HEK293 (cell line): ENCODE measurements at regions not wholly inside any gene's neighbourhood (a gene's known extent, or its start where the extent isn't known, plus 50 kb on each side); places are given as distances from the start of the nearest gene placed in this dataset.

Experiments
- CTCF ChIA-PET: fragments of 350-600 bp; formaldehyde crosslinking; extraction: SDS; loops from one replicate; lab custom pipeline; 2021; ENCODE audit warnings: antibody characterized with exemption; lab: Yijun Ruan, JAX
- POLR2A ChIA-PET: fragments of 300-600 bp; formaldehyde crosslinking; extraction: SDS; loops from one replicate; lab custom pipeline; 2020; ENCODE audit warnings: antibody characterized with exemption, inconsistent platforms; lab: Yijun Ruan, JAX
- H3K27ac ChIP-seq: fragments of 200-500 bp; sonication (Bioruptor generic); 2 replicates; pipeline ENCODE4 v1.5.1; 2014; ENCODE audit warnings: low read depth, low read length, control low read depth, inconsistent platforms; ENCODE audit errors: extremely low read depth
- H3K36me3 ChIP-seq, 2 experiments: fragments of 200-500 bp in 1 of 2; sonication (Bioruptor generic) in 1 of 2; 1 replicate in 1 of 2; 2 replicates in 1 of 2; pipeline ENCODE4 v1.5.1; 2014 to 2017; ENCODE audit warnings: inconsistent platforms in 2 of 2, low read length in 2 of 2; ENCODE audit not compliant: control insufficient read depth in 2 of 2, insufficient read depth in 1 of 2
- H3K4me1 ChIP-seq: fragments of 200-500 bp; sonication (Bioruptor generic); 2 replicates; pipeline ENCODE4 v1.5.1; 2014; ENCODE audit warnings: mild to moderate bottlenecking, low read length, inconsistent platforms; ENCODE audit not compliant: control insufficient read depth, insufficient read depth
- H3K4me3 ChIP-seq: 2 replicates; pipeline ENCODE4 v1.5.1; 2011; ENCODE audit warnings: low read depth, mild to moderate bottlenecking, control low read depth, low read length, moderate library complexity
- H3K9me3 ChIP-seq: fragments of 200-500 bp; sonication (Bioruptor generic); 2 replicates; pipeline ENCODE4 v1.5.1; 2014; ENCODE audit warnings: low read depth, low read length, inconsistent platforms; ENCODE audit not compliant: control insufficient read depth, insufficient read depth
- EGR2 ChIP-seq: fragments of 450-650 bp; formaldehyde crosslinking; IDR thresholded peaks from 2 replicates; pipeline ENCODE4 v1.5.1; 2016; ENCODE audit warnings: low read depth, missing biosample characterization, missing genetic modification characterization
- GLIS1 ChIP-seq: fragments of 450-650 bp; formaldehyde crosslinking; IDR thresholded peaks from 2 replicates; pipeline ENCODE4 v1.5.1; 2016; ENCODE audit warnings: missing biosample characterization, missing genetic modification characterization
- HOXC10 ChIP-seq: sonication (generic); formaldehyde crosslinking; IDR thresholded peaks from 2 replicates; pipeline ENCODE4 v1.8.1; 2023; ENCODE audit warnings: mild to moderate bottlenecking, missing genetic modification reagents
- SETDB1 ChIP-seq: IDR thresholded peaks from one replicate; pipeline ENCODE4 v1.6.1; 2017; ENCODE audit warnings: mild to moderate bottlenecking, low read length, moderate library complexity, mixed read lengths; ENCODE audit not compliant: insufficient read length
- TRIM28 ChIP-seq: IDR thresholded peaks from 2 replicates; pipeline ENCODE4 v1.6.1; 2011; ENCODE audit warnings: low read length, control low read depth, borderline replicate concordance
- ZEB2 ChIP-seq: fragments of 450-650 bp; formaldehyde crosslinking; IDR thresholded peaks from 2 replicates; pipeline ENCODE4 v1.5.1; 2016; ENCODE audit warnings: missing biosample characterization, missing genetic modification characterization
- ZFHX2 ChIP-seq: fragments of 450-650 bp; formaldehyde crosslinking; conservative IDR thresholded peaks from 2 replicates; pipeline ENCODE4 v1.5.1; 2016; ENCODE audit warnings: missing biosample characterization, missing genetic modification characterization
- ZFP3 ChIP-seq: fragments of 450-650 bp; formaldehyde crosslinking; IDR thresholded peaks from 2 replicates; pipeline ENCODE4 v1.5.1; 2016; ENCODE audit warnings: low read depth, missing biosample characterization, missing genetic modification characterization
- ZIC2 ChIP-seq: fragments of 450-650 bp; formaldehyde crosslinking; IDR thresholded peaks from 2 replicates; pipeline ENCODE4 v1.5.1; 2016; ENCODE audit warnings: missing biosample characterization, missing genetic modification characterization
- ZNF148 ChIP-seq: fragments of 450-650 bp; formaldehyde crosslinking; IDR thresholded peaks from 2 replicates; pipeline ENCODE4 v1.5.0; 2017; ENCODE audit warnings: missing biosample characterization, missing genetic modification characterization, borderline replicate concordance
- ZNF175 ChIP-seq: fragments of 450-650 bp; formaldehyde crosslinking; IDR thresholded peaks from 2 replicates; pipeline ENCODE4 v1.5.1; 2016; ENCODE audit warnings: missing biosample characterization, missing genetic modification characterization
- ZNF274 ChIP-seq, 2 experiments: fragments of 200-500 bp in 1 of 2; fragments of 450-650 bp in 1 of 2; sonication (Bioruptor generic) in 1 of 2; formaldehyde crosslinking in 1 of 2; IDR thresholded peaks; 2 replicates each; pipeline versions ENCODE4 v1.5.1 to v1.6.1; 2014 to 2016; ENCODE audit warnings: borderline replicate concordance in 1 of 2, inconsistent platforms in 1 of 2, low read length in 1 of 2, missing biosample characterization in 1 of 2, missing genetic modification characterization in 1 of 2
- ZNF398 ChIP-seq: fragments of 450-650 bp; formaldehyde crosslinking; IDR thresholded peaks from 2 replicates; pipeline ENCODE4 v1.5.1; 2017; ENCODE audit warnings: missing biosample characterization, missing genetic modification characterization
- ZNF623 ChIP-seq: fragments of 450-650 bp; formaldehyde crosslinking; IDR thresholded peaks from 2 replicates; pipeline ENCODE4 v1.5.1; 2016; ENCODE audit warnings: missing biosample characterization, missing genetic modification characterization
- ZSCAN23 ChIP-seq: fragments of 450-650 bp; formaldehyde crosslinking; IDR thresholded peaks from 2 replicates; pipeline ENCODE4 v1.5.1; 2016; ENCODE audit warnings: missing biosample characterization, missing genetic modification characterization
- TF ChIP-seq, protein P1 (sequence below): fragments of 450-650 bp; formaldehyde crosslinking; IDR thresholded peaks from 2 replicates; pipeline ENCODE4 v1.5.1; 2016; ENCODE audit warnings: missing biosample characterization, missing genetic modification characterization
- TF ChIP-seq, protein P2 (sequence below): sonication (generic); formaldehyde crosslinking; IDR thresholded peaks from 2 replicates; pipeline ENCODE4 v1.8.1; 2022; ENCODE audit warnings: mild to moderate bottlenecking, moderate library complexity, missing genetic modification reagents

DNA sequence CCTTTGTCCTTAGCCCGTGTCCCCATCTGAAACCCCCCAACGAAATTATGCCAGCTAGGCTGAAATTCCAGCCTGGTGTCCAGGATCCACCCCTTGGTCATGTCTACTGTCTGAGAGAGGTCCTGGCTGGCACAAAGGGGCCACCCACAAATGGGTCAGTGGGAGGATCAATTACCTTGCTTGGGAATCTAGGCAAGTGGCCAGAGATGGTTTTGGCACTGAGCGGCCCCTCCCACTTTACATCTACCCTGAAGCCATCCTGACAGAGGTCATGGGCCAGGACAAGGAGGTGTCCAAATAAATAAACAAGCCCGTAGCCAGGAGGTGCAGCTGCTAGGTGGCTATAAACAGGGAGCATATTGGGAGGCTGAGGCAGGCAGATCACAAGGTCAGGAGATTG is 311.5 kb downstream of the MN1 start:
- Histone ChIP-seq H3K27ac (no peak overlapping the region), H3K9me3 (no peaks in the 10 kb centered on the region), H3K4me1 (peaks cover 2% of the 10 kb centered on the region; the same call in 1 of the 2 replicates), H3K36me3 (no peaks in the 10 kb centered on the region), H3K4me3 (no peak overlapping the region)
- ChIA-PET CTCF (no interaction called here), POLR2A (no interaction called here)
- TF ChIP-seq ZFHX2 (tag by site-specific recombination) (peak; percentile 39; the same call in 1 of the 2 replicates), GLIS1 (tag by site-specific recombination) (no peak)

- peak; percentile 78 for TF ChIP-seq ZFP3 (tag by site-specific recombination)
- TF ChIP-seq, protein P1, sequence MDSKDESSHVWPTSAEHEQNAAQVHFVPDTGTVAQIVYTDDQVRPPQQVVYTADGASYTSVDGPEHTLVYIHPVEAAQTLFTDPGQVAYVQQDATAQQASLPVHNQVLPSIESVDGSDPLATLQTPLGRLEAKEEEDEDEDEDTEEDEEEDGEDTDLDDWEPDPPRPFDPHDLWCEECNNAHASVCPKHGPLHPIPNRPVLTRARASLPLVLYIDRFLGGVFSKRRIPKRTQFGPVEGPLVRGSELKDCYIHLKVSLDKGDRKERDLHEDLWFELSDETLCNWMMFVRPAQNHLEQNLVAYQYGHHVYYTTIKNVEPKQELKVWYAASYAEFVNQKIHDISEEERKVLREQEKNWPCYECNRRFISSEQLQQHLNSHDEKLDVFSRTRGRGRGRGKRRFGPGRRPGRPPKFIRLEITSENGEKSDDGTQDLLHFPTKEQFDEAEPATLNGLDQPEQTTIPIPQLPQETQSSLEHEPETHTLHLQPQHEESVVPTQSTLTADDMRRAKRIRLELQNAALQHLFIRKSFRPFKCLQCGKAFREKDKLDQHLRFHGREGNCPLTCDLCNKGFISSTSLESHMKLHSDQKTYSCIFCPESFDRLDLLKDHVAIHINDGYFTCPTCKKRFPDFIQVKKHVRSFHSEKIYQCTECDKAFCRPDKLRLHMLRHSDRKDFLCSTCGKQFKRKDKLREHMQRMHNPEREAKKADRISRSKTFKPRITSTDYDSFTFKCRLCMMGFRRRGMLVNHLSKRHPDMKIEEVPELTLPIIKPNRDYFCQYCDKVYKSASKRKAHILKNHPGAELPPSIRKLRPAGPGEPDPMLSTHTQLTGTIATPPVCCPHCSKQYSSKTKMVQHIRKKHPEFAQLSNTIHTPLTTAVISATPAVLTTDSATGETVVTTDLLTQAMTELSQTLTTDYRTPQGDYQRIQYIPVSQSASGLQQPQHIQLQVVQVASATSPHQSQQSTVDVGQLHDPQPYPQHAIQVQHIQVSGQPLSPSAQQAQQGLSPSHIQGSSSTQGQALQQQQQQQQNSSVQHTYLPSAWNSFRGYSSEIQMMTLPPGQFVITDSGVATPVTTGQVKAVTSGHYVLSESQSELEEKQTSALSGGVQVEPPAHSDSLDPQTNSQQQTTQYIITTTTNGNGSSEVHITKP (tag by site-specific recombination): no peak
- peaks cover 2% of the 10 kb centered on the region; the same call in 1 of the 2 replicates for H3K4me1 ChIP-seq
- no peaks in the 10 kb centered on the region for H3K36me3 ChIP-seq
- no peak overlapping the region for H3K27ac ChIP-seq
- POLR2A ChIA-PET: no interaction called here
- CTCF ChIA-PET: no interaction called here
- no peaks in the 10 kb centered on the region for H3K9me3 ChIP-seq
- H3K4me3 ChIP-seq: no peak overlapping the region
Observed at GRCh38 chr22:27491888-27492287, 309.7 kb downstream of the MN1 start.

GRCh38 chr22:27492566-27493201 is 308.9 kb downstream of the MN1 start:
- Histone ChIP-seq H3K4me3 (no peak overlapping the region), H3K9me3 (no peaks in the 10 kb centered on the region), H3K36me3 (no peaks in the 10 kb centered on the region), H3K27ac (no peak overlapping the region), H3K4me1 (peaks cover 2% of the 10 kb centered on the region; the same call in 1 of the 2 replicates)
- ChIA-PET CTCF (no interaction called here), POLR2A (no interaction called here)
- TF ChIP-seq ZSCAN23: no peak
- TF ChIP-seq SETDB1: peak; percentile 39
- peak; percentile 50; the same call in 1 of the 2 replicates for TF ChIP-seq TRIM28
- TF ChIP-seq ZEB2 (tag by site-specific recombination): no peak
- peak; percentile 19; the same call in 1 of the 2 replicates for TF ChIP-seq EGR2
- no peak for TF ChIP-seq ZNF148 (tag by site-specific recombination)
- TF ChIP-seq ZNF623 (tag by site-specific recombination): no peak
- TF ChIP-seq ZNF274 (IDR thresholded peaks at IDR 0.05; ENCODE audit: low read length): no peak
- TF ChIP-seq ZNF274 (tag by site-specific recombination; IDR thresholded peaks at IDR 0.05; ENCODE audit: borderline replicate concordance): no peak
- TF ChIP-seq ZNF175 (tag by site-specific recombination): no peak
- TF ChIP-seq, protein P2, sequence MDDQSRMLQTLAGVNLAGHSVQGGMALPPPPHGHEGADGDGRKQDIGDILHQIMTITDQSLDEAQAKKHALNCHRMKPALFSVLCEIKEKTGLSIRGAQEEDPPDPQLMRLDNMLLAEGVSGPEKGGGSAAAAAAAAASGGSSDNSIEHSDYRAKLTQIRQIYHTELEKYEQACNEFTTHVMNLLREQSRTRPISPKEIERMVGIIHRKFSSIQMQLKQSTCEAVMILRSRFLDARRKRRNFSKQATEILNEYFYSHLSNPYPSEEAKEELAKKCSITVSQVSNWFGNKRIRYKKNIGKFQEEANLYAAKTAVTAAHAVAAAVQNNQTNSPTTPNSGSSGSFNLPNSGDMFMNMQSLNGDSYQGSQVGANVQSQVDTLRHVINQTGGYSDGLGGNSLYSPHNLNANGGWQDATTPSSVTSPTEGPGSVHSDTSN (CRISPR knock-in tag): no peak
- no peak for TF ChIP-seq HOXC10 (CRISPR knock-in tag)
- TF ChIP-seq ZIC2 (tag by site-specific recombination): 0 out of 2 replicates have a peak, but pooled peaks have one; percentile 18
- TF ChIP-seq ZNF398 (tag by site-specific recombination): no peak
